Keratinocyte (primary cell): ENCODE measurements at regions not wholly inside any gene's neighbourhood (a gene's known extent, or its start where the extent isn't known, plus 50 kb on each side); places are given as distances from the start of the nearest gene placed in this dataset.

ENCODE experiments used
- DNase-seq: peaks from one replicate; pipeline ENCODE4 v3.0.0-alpha.2; 2011; ENCODE audit warnings: low read depth, missing footprints, low spot score
- FAIRE-seq: peaks from 2 replicates; lab custom pipeline; 2011; peaks lifted over from hg19 to GRCh38; lab: Jason Lieb, UNC
- H2AFZ ChIP-seq: 2 replicates; pipeline ENCODE4 v1.6.0; 2012; ENCODE audit warnings: low read length, control low read depth, inconsistent platforms; ENCODE audit not compliant: control insufficient read depth
- H3K27ac ChIP-seq: 2 replicates; pipeline ENCODE4 v1.5.1; 2011; ENCODE audit warnings: low read length; ENCODE audit not compliant: control insufficient read depth, insufficient read depth
- H3K27me3 ChIP-seq: 3 replicates; pipeline ENCODE4 v1.6.0; 2011; ENCODE audit warnings: low read length; ENCODE audit not compliant: control insufficient read depth, insufficient read depth; ENCODE audit errors: extremely low read depth
- H3K36me3 ChIP-seq, 2 experiments: 2 replicates in 1 of 2; 3 replicates in 1 of 2; pipeline ENCODE4 v1.5.1; 2011; ENCODE audit warnings: low read length in 2 of 2, mild to moderate bottlenecking in 1 of 2; ENCODE audit not compliant: control insufficient read depth in 2 of 2, insufficient read depth in 2 of 2; ENCODE audit errors: extremely low read depth in 1 of 2
- H3K4me1 ChIP-seq: 3 replicates; pipeline ENCODE4 v1.5.1; 2011; ENCODE audit warnings: low read length; ENCODE audit not compliant: control insufficient read depth, insufficient read depth; ENCODE audit errors: extremely low read depth
- H3K4me2 ChIP-seq: 3 replicates; pipeline ENCODE4 v1.6.0; 2011; ENCODE audit warnings: low read depth, low read length; ENCODE audit not compliant: control insufficient read depth, insufficient read depth; ENCODE audit errors: extremely low read depth
- H3K4me3 ChIP-seq, 3 experiments: fragments of 200-600 bp in 1 of 3; sonication (generic) in 1 of 3; 2 replicates in 2 of 3; 3 replicates in 1 of 3; pipeline ENCODE4 v1.5.1; 2011 to 2016; ENCODE audit warnings: low read length in 3 of 3, mild to moderate bottlenecking in 3 of 3, control low read depth in 2 of 3, inconsistent platforms in 1 of 3, low read depth in 1 of 3, mixed read lengths in 1 of 3, mixed run types in 1 of 3, moderate library complexity in 1 of 3; ENCODE audit not compliant: control insufficient read depth in 2 of 3, insufficient read depth in 2 of 3; ENCODE audit errors: extremely low read depth in 1 of 3
- H3K79me2 ChIP-seq: 2 replicates; pipeline ENCODE4 v1.6.0; 2012; ENCODE audit warnings: low read length; ENCODE audit not compliant: control insufficient read depth, insufficient read depth
- H3K9ac ChIP-seq: 3 replicates; pipeline ENCODE4 v1.6.0; 2011; ENCODE audit warnings: low read length; ENCODE audit not compliant: control insufficient read depth, insufficient read depth; ENCODE audit errors: extremely low read depth
- H3K9me1 ChIP-seq: 3 replicates; pipeline ENCODE4 v1.6.0; 2011; ENCODE audit warnings: low read length; ENCODE audit not compliant: control insufficient read depth, insufficient read depth; ENCODE audit errors: extremely low read depth
- H3K9me3 ChIP-seq: 2 replicates; pipeline ENCODE4 v1.5.1; 2012; ENCODE audit warnings: low read depth, low read length; ENCODE audit not compliant: control insufficient read depth
- H4K20me1 ChIP-seq: 3 replicates; pipeline ENCODE4 v1.6.0; 2011; ENCODE audit warnings: low read length; ENCODE audit not compliant: control insufficient read depth, insufficient read depth; ENCODE audit errors: extremely low read depth
- EZH2 ChIP-seq: IDR thresholded peaks from one replicate; pipeline ENCODE4 v1.6.1; 2012; ENCODE audit warnings: inconsistent platforms, mild to moderate bottlenecking, low read length, moderate library complexity
- dilution Hi-C: fragments of 300-500 bp; cut with MboI; formaldehyde crosslinking; loops from one replicate; pipeline ENCODE4 v1.7.0; 2020; ENCODE audit warnings: low sequenced_read_pairs; ENCODE audit not compliant: extremely low pct_ligation_motif_present
- TF ChIP-seq, protein P1 (sequence below), 3 experiments: IDR thresholded peaks in 1 of 3; conservative IDR thresholded peaks in 1 of 3; optimal IDR thresholded peaks in 1 of 3; 2 replicates in 2 of 3; 3 replicates in 1 of 3; pipeline versions ENCODE3 to v1.5.1; 2011; ENCODE audit warnings: low read length in 3 of 3, mild to moderate bottlenecking in 3 of 3, moderate library complexity in 2 of 3, control low read depth in 1 of 3, inconsistent platforms in 1 of 3; ENCODE audit not compliant: insufficient read depth in 2 of 3; ENCODE audit errors: extremely low read depth in 1 of 3

DNA sequence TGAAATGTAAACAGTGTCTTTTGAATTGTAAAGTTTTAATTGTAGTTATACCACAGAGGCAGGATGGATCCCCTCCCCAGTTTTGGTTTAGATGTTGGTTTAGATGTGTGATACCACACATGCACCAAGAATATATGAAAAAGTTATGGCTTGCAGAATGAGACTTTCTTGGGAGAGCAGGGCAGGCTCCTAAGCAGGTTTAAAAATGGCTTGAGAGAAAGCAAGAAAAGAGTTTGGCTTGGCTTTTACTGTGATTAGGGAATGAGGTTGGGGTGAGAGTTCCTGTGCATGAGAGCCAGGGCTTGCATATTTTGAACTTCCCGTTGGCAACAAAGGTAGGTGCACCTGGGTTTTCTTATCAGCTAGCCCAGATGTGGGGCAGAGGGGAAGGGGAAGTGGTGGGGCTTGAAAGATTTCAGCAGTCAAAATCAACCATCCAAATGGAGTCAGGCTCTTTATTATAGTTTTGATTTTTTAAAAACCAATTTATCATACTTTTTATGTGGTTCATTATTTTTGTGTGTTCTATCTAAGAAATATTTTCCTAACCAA lies 246.9 kb downstream of the MTX2 start:
- dilution Hi-C loops, result no loop called here
- no peak for TF ChIP-seq EZH2
- TF ChIP-seq, protein P1, sequence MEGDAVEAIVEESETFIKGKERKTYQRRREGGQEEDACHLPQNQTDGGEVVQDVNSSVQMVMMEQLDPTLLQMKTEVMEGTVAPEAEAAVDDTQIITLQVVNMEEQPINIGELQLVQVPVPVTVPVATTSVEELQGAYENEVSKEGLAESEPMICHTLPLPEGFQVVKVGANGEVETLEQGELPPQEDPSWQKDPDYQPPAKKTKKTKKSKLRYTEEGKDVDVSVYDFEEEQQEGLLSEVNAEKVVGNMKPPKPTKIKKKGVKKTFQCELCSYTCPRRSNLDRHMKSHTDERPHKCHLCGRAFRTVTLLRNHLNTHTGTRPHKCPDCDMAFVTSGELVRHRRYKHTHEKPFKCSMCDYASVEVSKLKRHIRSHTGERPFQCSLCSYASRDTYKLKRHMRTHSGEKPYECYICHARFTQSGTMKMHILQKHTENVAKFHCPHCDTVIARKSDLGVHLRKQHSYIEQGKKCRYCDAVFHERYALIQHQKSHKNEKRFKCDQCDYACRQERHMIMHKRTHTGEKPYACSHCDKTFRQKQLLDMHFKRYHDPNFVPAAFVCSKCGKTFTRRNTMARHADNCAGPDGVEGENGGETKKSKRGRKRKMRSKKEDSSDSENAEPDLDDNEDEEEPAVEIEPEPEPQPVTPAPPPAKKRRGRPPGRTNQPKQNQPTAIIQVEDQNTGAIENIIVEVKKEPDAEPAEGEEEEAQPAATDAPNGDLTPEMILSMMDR (optimal IDR thresholded peaks at IDR 0.05 in 1 of 3, IDR thresholded peaks at IDR 0.05 in 1 of 3, conservative IDR thresholded peaks at IDR 0.05 in 1 of 3; ENCODE audit: extremely low read depth in 1 of 3, insufficient read depth in 2 of 3, low read length in 3 of 3), result no peak
- Histone ChIP-seq H3K79me2 (no peaks in the 10 kb centered on the region), H3K9ac (no peak overlapping the region), H3K4me2 (no peak overlapping the region), H3K4me3 (no peak overlapping the region), H4K20me1 (no peaks in the 10 kb centered on the region), H3K4me1 (peaks cover 10% of the 10 kb centered on the region), H3K9me3 (no peaks in the 10 kb centered on the region), H3K27ac (no peak overlapping the region), H3K9me1 (no peaks in the 10 kb centered on the region), H3K36me3 (no peaks in the 10 kb centered on the region), H3K27me3 (no peaks in the 10 kb centered on the region), H2AFZ (peak overlapping the region; percentile 28)
- DNase-seq, result no peak
- FAIRE-seq, result no peak

DNA sequence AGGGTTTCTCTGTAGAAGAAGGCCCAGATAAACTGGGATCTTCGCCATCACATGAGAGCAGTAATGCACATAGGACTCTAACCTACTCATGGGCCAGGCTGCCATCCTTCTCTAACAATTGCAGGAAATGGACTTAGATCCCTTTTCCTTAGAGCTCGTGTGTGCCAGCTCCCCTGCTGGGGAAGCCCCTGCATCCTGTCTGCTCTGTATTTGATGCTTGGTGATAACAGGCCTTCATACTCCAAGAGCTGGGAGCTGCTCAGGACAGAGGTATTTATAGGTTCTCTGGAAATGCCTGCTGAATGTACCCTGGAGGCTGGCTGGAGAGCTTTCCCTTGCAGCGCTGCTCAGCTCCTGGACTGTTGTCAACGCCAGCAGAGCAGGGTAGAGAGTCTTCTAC lies 249.6 kb downstream of the MTX2 start:
- Histone ChIP-seq H3K4me3 (no peak overlapping the region), H3K9me1 (no peaks in the 10 kb centered on the region), H3K9me3 (no peaks in the 10 kb centered on the region), H3K9ac (no peak overlapping the region), H3K79me2 (no peaks in the 10 kb centered on the region), H3K4me1 (peaks cover 10% of the 10 kb centered on the region), H3K36me3 (no peaks in the 10 kb centered on the region), H3K27me3 (no peaks in the 10 kb centered on the region), H4K20me1 (no peaks in the 10 kb centered on the region), H3K27ac (no peak overlapping the region), H2AFZ (no peak overlapping the region), H3K4me2 (no peak overlapping the region)
- DNase-seq, result no peak
- no peak for FAIRE-seq
- dilution Hi-C loops, result no loop called here
- TF ChIP-seq, protein P1 (optimal IDR thresholded peaks at IDR 0.05 in 1 of 3, IDR thresholded peaks at IDR 0.05 in 1 of 3, conservative IDR thresholded peaks at IDR 0.05 in 1 of 3; ENCODE audit: extremely low read depth in 1 of 3, insufficient read depth in 2 of 3, low read length in 3 of 3), result no peak
